OCI-LY1 (cell line): ENCODE measurements at regions not wholly inside any gene's neighbourhood (a gene's known extent, or its start where the extent isn't known, plus 50 kb on each side); places are given as distances from the start of the nearest gene placed in this dataset.

ENCODE experiments used
- CTCF ChIP-seq: fragments of 200-600 bp; sonication (generic), shearing (Covaris generic); IDR thresholded peaks from 2 replicates; pipeline ENCODE4 v1.5.1; 2017; ENCODE audit warnings: mild to moderate bottlenecking, antibody characterized with exemption, low read length, moderate library complexity, mixed read lengths
- EZH2 ChIP-seq: fragments of 200-600 bp; sonication (generic), shearing (Covaris generic); IDR thresholded peaks from 2 replicates; pipeline ENCODE4 v1.8.0; 2017; ENCODE audit warnings: borderline replicate concordance, mixed run types, mild to moderate bottlenecking, antibody characterized with exemption, low read length, moderate library complexity, mixed read lengths

DNA sequence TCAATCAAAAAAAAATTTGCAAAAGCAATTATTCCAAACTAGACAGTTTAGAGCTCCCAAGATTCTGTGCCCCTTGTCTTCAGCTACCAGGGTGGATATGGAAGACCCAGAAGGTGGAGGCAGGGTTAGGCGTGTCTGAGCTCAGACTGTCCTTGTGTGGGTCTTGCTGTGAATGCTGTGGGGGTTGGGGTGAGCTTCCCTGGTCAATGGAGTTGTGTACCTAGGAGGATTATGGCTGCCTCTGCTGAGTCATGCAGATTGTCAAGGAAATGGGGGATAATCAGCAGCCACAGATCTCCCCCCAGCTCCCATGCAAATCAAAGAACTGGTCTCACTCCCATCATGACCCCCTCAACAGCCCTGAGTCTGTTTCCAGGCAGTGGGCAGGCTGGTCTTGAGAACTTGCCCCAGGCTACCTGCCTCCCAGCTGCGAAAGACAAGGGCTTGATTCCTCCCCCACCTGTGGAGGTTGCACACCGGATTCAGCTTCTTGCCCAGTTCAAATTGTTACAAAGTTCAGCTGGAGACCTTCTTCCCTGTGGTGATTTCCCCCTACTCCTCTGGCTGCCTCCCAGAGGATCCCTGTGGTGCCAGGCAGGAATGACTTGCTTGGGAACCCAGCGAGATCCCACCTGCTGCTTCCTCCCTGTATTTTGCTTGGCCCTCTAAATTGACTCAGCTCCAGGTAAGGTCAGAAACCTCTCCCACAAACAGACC, 77.0 kb downstream of the RAD51AP2 start:
- TF ChIP-seq EZH2: no peak
- no peak for TF ChIP-seq CTCF
